Pancreas (tissue), 10 donors: ENCODE measurements at regions not wholly inside any gene's neighbourhood (a gene's known extent, or its start where the extent isn't known, plus 50 kb on each side); places are given as distances from the start of the nearest gene placed in this dataset.

Source experiments
- ATAC-seq, 4 donors: fragments of 200-7000 bp; cut with Tn5 transposase; one replicate each; pipeline versions ENCODE4 v1.8.0 to v1.9.1; 2020; ENCODE audit warnings: mild to moderate bottlenecking in 4 of 4, moderate library complexity in 4 of 4
- DNase-seq, 6 donors: peaks; one replicate each; pipeline ENCODE4 v3.0.0-alpha.2; 2020
- FAIRE-seq: peaks from 2 replicates; lab custom pipeline; 2012; peaks lifted over from hg19 to GRCh38; lab: Jason Lieb, UNC
- H3K27ac ChIP-seq, 4 donors: fragments of 200-600 bp; sonication (generic); 1 replicate in 3 of 4; 2 replicates in 1 of 4; pipeline versions ENCODE4 v1.5.0 to v1.8.0; 2020
- H3K27me3 ChIP-seq, 4 donors: fragments of 200-600 bp; one replicate each; pipeline ENCODE4 v1.8.0; 2021
- H3K36me3 ChIP-seq, 3 donors: fragments of 200-600 bp; sonication (generic) in 1 of 3; one replicate each; pipeline versions ENCODE4 v1.5.0 to v1.8.0; 2020 to 2021
- H3K4me1 ChIP-seq, 3 donors: fragments of 200-600 bp; one replicate each; pipeline ENCODE4 v1.8.0; 2021
- H3K4me3 ChIP-seq, 4 donors: fragments of 200-600 bp; sonication (generic) in 2 of 4; one replicate each; pipeline versions ENCODE4 v1.5.0 to v1.8.0; 2020 to 2021
- H3K9me3 ChIP-seq, 4 donors: fragments of 200-600 bp; one replicate each; pipeline ENCODE4 v1.8.0; 2021
- WGBS, 2 donors: extraction: QIAGEN DNeasy Blood & Tissue Kit; methylation state at CpG; one replicate each; pipeline ENCODE4 v1.1.7; 2013; 5-methylcytosine and 5-hydroxymethylcytosine counted together
- intact Hi-C, 3 donors: fragments of 100-400 bp; cut with DNase I; formaldehyde crosslinking; loops; one replicate each; pipeline versions ENCODE4 v1.11.1 to v1.14.2; 2022
- TF ChIP-seq, protein P1 (sequence below), 4 donors: fragments of 200-600 bp; sonication (generic) in 3 of 4; IDR thresholded peaks; one replicate each; pipeline versions ENCODE4 v1.5.0 to v1.8.0; 2021; ENCODE audit warnings: antibody characterized with exemption in 4 of 4
- donor health status: healthy with polysubstance abuse.
- donor health status: DM: no; HTN: no; CAD: no; lungs with moderate emphysema.
- donor health status: DM: no; HTN: no; CAD: no.
- donor health status: control.
- donor health status: control.
- donor health status: Bipolar disorder and iron deficiency.
- donor health status: DM: yes; HTN: yes; CAD: no.
- donor health status: DM: no; HTN: no; CAD: no.
- donor health status: DM: no; HTN: no; CAD: no.
- donor health status: DM: yes; HTN: yes; CAD: no.

DNA sequence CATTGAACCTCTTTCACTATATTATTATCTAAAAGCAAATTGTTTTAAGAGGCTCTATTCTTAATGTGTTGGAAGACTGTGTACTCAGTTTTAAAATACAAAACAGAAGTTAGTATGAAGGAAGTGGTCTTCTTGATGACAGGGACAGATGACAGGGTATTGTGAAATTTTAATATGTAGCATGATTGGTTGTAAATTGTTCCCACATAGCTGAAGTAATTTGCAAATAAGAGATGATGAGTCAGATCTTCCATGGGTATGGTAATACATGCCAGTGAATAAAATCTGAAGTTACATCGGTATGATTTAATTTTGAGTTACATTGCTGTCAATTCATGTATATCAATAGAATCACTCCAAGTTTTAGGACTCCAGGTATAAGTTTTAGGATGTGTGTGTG is 454.8 kb downstream of the AEBP2 start:
- ATAC-seq: no peak
- H3K36me3 ChIP-seq: no peaks in the 10 kb centered on the region
- intact Hi-C loops: no loop called here
- FAIRE-seq: no peak
- no peak overlapping the region for H3K4me3 ChIP-seq
- no peaks in the 10 kb centered on the region for H3K27me3 ChIP-seq
- WGBS, 2 donors: 82 to 89% methylated on average over 1 of the region's 1 CpG
- no peak for DNase-seq
- H3K4me1 ChIP-seq: peaks cover 0 to 2% (median 0%) of the 10 kb centered on the region in 3 donors
- peaks cover 0 to 4% (median 0%) of the 10 kb centered on the region in 4 donors for H3K9me3 ChIP-seq
- H3K27ac ChIP-seq: no peak overlapping the region
- TF ChIP-seq, protein P1, sequence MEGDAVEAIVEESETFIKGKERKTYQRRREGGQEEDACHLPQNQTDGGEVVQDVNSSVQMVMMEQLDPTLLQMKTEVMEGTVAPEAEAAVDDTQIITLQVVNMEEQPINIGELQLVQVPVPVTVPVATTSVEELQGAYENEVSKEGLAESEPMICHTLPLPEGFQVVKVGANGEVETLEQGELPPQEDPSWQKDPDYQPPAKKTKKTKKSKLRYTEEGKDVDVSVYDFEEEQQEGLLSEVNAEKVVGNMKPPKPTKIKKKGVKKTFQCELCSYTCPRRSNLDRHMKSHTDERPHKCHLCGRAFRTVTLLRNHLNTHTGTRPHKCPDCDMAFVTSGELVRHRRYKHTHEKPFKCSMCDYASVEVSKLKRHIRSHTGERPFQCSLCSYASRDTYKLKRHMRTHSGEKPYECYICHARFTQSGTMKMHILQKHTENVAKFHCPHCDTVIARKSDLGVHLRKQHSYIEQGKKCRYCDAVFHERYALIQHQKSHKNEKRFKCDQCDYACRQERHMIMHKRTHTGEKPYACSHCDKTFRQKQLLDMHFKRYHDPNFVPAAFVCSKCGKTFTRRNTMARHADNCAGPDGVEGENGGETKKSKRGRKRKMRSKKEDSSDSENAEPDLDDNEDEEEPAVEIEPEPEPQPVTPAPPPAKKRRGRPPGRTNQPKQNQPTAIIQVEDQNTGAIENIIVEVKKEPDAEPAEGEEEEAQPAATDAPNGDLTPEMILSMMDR (IDR thresholded peaks at IDR 0.05): no peak

DNA sequence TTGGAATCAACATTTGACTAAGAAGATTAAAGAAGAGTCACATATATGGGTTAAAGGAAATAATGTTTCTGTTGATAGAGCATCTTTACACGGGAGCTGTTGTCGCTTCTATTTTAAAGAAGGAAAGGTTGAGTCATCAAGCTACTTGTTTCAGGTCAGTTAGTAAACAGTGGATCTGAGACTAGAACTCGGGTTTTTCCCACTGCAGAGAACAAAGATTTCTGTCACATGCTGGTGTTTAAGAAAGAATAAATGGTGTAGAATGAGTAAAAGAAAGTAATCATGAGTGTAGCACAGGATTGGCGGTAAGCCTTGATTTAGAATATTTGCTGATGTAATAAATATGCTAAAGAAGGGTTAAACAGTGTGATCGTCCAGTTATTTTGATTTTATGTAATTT is 455.5 kb downstream of the AEBP2 start:
- intact Hi-C loops: no loop called here
- TF ChIP-seq, protein P1 (IDR thresholded peaks at IDR 0.05): no peak
- no peaks in the 10 kb centered on the region for H3K27me3 ChIP-seq
- ATAC-seq (no peak), FAIRE-seq (no peak), DNase-seq (no peak)
- peaks cover 0 to 4% (median 0%) of the 10 kb centered on the region in 4 donors for H3K9me3 ChIP-seq
- peaks cover 0 to 2% (median 0%) of the 10 kb centered on the region in 3 donors for H3K4me1 ChIP-seq
- no peaks in the 10 kb centered on the region for H3K36me3 ChIP-seq
- 64 to 82% methylated on average over 5 of the region's 5 CpGs for WGBS, 2 donors
- no peak overlapping the region for H3K4me3 ChIP-seq
- H3K27ac ChIP-seq: no peak overlapping the region

DNA sequence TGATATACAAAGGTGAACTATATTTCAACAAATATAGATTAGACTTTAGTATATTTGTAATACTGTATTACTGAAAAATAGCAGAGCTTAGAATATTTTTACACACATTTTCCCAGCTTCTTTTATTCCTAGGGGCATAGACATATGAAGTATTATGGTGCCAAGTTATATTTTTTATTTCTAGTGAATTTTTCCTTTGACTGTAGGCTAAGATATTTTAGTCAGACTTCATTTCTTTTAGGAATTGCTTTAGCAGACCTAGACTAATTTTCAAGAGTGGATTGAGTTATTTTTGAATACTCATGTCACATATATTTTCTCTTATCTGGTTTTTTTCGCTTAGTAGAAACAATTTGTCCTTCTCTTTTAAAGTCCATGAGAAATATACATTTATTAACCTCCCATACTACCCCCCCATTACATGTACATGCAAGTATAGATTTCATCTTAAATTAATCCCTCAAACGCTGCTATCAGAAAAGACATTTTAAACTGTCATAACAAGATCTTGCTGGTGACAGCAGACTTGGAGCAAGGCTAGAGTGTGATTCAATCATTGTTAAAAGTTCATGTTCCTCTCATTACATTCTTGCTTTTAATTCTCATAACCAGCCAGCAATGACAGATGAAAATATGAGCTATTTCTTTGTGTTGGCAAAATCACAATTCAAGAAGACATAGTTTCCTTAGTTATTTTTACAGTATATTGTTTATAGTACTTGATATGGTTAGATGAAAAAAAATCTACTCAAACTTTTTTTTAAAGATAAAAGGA is 456.1 kb downstream of the AEBP2 start:
- peaks cover 0 to 2% (median 0%) of the 10 kb centered on the region in 3 donors for H3K4me1 ChIP-seq
- 46 to 59% methylated on average over 2 of the region's 2 CpGs for WGBS, 2 donors
- DNase-seq: no peak
- H3K27me3 ChIP-seq: no peaks in the 10 kb centered on the region
- TF ChIP-seq, protein P1 (IDR thresholded peaks at IDR 0.05): no peak
- no peak overlapping the region for H3K4me3 ChIP-seq
- H3K9me3 ChIP-seq: no peaks in the 10 kb centered on the region
- no peak overlapping the region for H3K27ac ChIP-seq
- intact Hi-C loops: no loop called here
- no peaks in the 10 kb centered on the region for H3K36me3 ChIP-seq
- FAIRE-seq: no peak
- ATAC-seq: no peak

GRCh38 chr12:19896041-19896440 is 456.7 kb downstream of the AEBP2 start:
- Histone ChIP-seq H3K4me1 (peaks cover 0 to 2% (median 0%) of the 10 kb centered on the region in 3 donors), H3K36me3 (no peaks in the 10 kb centered on the region), H3K27ac (no peak overlapping the region), H3K4me3 (no peak overlapping the region), H3K9me3 (no peaks in the 10 kb centered on the region), H3K27me3 (no peaks in the 10 kb centered on the region)
- 84 to 92% methylated on average over 1 of the region's 1 CpG for WGBS, 2 donors
- intact Hi-C loops: no loop called here
- TF ChIP-seq, protein P1 (IDR thresholded peaks at IDR 0.05): no peak
- ATAC-seq: no peak
- DNase-seq: no peak
- no peak for FAIRE-seq

- no peak overlapping the region for H3K4me3 ChIP-seq
- no peaks in the 10 kb centered on the region for H3K36me3 ChIP-seq
- no peak overlapping the region for H3K27ac ChIP-seq
- intact Hi-C loops: no loop called here
- peaks cover 0 to 2% (median 0%) of the 10 kb centered on the region in 3 donors for H3K4me1 ChIP-seq
- WGBS, 2 donors: 61 to 75% methylated on average over 3 of the region's 3 CpGs
- no peaks in the 10 kb centered on the region for H3K27me3 ChIP-seq
- no peak for DNase-seq
- no peak for ATAC-seq
- no peaks in the 10 kb centered on the region for H3K9me3 ChIP-seq
- TF ChIP-seq, protein P1 (IDR thresholded peaks at IDR 0.05): no peak
- no peak for FAIRE-seq
These were observed 457.2 kb downstream of the AEBP2 start for GRCh38 chr12:19896534-19896933.
